GM18907 (cell line): ENCODE measurements at regions not wholly inside any gene's neighbourhood (a gene's known extent, or its start where the extent isn't known, plus 50 kb on each side); places are given as distances from the start of the nearest gene placed in this dataset.
A peak's percentile ranks its signal among the peaks of the same experiment; 100 is the strongest.

Experiments used
- ATAC-seq: cut with Tn5 transposase; IDR thresholded peaks from one replicate; pipeline ENCODE4 v1.9.1; 2021; ENCODE audit warnings: mild to moderate bottlenecking, moderate library complexity; ENCODE audit not compliant: unreplicated experiment

DNA sequence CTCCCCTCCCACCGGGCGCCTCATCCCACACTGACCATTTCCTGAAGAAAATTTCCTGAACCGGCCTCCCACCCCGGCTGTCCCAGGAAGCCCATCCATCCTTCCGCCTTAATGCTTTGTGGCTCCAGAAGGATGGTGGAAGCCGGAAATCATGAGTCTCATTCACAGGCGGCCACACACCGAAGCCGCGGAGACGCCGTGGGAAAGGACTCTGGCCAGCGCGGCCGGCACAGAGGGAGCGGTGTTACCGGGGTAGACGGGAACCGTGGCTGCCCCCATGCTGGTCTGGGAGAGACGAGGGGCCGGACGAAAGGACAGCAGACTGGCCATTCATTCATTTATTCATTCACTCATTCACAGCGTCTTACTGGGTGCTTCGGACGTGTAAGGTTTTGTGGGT, 326.8 kb downstream of the SEC14L1 start:
- no peak for ATAC-seq

DNA sequence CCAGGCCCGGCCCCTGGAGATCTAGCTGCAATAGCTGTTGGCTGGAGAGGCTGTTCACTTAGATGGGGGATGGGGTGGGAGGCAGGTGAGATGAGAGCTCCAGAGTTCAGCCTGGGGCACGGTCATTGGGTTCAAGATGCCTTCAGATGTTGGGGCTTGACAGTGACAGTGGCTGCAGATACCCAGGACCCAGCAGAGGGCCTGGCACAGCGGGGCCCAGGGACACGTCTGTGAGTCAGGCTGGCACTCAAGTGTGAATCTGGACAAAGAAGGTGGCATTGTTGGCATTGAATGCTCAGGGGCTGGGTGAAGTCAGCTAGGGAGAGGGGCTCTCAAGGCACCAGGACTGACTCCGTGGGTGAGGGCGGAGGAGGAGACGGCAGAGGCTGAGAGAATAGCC, 328.1 kb downstream of the SEC14L1 start:
- ATAC-seq: no peak

DNA sequence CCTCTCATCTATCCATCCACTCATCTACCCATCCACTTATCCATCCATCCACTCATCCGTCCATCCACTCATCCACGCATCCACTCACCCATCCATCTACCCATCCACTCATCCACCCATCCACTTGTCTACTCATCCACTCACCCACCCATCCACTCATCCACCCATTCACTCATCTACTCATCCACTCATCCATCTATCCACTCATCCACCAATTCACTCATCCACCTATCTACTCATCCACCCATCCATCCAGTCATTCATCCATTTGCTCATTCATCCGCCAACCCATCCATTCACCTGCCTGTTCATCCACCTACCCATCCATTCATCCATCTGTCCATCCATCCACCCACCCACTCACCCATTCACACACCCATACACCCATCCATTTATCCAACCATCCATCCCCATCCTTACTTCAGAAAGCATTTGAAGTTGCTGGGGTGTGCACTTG, 329.6 kb downstream of the SEC14L1 start:
- ATAC-seq: no peak

DNA sequence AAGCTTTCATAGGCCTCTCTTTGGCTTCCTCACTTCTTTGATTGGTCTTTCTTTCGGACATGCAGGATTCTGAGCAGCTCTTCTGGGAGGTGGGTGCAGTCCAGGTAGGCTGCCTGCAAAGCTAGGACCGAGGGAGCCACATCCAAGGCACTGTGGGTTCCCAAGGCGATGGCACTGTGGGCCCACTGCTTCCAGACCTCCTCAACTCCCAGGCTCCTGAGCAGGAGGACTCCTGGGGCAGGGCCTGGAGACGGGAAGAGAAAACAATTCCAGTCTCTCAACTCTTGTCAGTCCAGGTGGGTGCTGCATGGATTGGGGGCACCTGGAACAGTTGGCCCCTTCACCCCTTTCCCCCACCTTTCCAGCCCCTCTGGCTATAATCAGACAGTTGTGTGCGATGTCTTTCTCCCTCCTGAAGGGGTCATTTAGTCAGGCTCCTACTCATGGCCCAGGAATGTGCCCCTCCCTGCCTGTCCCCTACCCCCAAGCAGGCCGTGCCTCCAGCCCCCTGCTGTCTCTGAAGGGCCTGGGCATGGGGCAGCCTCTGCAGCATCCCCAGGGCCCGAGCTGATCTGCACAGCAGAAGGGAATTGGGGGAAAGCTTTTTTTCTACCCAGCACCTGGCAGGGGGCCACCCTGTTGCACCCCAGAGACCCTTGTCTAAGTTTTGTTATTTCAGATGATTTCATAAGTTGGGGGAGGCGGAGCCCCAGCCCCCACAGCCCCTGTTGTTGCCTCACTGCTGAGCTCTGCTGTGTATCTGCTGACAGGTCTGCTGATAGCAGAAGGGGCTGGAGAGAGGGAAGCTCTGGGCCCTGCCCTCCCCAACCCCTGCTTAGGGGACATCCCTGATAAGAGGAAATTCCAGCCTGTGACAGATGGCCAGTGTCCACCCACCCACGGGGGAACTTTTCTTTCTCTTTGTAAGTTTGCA, 330.3 kb downstream of the SEC14L1 start:
- ATAC-seq: no peak

DNA sequence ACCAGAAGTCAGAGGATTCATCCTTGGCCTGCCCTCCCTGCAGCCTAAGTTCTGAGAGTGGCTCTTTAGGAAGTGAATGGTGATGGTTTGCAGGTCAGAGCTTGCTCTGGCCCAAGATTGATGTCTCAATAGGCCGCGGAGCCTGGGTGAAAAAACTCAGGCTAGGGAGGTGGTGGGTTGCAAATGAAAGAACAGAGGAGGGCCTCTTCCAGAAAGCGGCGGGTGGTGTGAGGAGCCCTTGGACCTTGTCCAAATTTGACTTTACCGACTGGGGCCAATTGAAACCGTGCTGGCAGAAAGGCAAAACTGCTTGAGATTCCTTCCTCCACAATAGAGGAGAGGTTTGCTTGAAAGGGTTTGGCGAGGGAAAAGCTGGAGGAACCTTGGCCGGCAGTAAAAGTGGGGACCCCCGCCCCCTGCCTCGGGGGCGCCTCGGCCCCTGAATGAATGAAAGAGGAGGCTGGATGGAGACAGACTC, 331.3 kb downstream of the SEC14L1 start:
- no peak for ATAC-seq

DNA sequence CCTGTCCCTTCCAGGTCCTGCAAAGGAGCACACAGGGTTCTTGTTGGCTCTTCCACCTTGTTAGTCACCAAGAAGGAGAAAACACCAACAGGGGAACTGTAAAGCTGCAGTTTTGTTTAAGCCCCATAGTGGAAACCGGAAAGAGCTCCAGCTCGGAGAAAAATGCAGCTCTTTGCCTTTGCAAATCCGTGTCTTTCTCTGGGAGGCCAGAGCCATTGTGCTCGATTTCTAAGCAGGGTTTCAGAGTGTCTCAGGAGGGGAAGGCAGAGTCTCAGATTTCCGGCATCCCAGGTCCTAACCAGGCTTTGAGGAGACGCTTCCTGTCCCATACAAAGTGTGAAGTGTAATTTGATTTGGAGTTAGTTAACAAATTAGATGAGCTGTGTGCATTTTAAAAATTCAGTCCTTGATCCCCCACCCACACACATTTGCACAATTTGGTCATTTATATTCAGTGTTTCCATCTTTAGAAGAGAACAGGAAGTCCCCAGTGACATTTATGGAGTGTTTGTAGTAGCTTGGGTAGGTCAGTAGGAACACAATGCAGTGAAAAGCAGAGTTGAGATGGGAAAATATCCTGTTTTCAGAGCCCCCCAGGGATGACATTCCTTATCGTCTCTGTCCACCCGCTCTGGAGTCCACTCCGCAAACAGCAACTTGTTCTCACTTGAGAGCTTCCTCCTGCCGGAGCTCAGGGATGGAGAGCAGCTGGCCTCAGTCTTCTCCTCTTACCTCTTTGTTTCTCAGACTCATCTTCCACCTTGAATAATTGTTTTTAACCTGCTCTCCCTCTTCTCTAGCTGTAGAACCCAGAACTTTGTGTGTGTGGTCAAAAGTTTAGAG, 331.9 kb downstream of the SEC14L1 start:
- ATAC-seq: no peak

DNA sequence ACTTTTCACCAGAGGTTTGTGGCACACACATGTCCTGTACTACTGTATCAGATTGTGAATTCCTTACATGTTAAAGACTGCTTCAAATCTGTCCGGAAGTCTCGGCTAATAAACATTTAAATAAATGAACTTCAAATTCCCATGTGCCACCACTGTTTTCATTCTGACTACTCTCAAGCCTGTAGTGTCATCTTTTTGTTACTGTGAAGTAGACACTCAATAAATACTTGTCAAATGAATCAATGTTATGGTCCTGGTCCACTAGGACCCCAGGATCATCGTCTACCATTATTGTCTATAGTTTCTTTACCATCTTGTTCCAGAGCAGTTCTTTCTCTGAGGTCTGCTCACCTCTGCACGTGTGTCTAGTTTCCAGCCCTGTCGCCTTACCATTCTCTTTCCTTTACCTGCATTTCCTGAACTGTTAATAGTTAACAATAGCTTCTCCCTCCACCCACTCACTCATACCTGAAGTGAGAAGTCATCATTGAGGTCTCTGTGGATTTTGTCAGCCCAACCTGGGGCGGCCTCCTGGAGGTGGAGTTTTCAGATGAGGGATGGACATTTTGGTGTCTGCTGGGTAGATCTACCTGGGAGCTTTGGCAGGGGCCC, 333.0 kb downstream of the SEC14L1 start:
- peak; percentile 32 for ATAC-seq

DNA sequence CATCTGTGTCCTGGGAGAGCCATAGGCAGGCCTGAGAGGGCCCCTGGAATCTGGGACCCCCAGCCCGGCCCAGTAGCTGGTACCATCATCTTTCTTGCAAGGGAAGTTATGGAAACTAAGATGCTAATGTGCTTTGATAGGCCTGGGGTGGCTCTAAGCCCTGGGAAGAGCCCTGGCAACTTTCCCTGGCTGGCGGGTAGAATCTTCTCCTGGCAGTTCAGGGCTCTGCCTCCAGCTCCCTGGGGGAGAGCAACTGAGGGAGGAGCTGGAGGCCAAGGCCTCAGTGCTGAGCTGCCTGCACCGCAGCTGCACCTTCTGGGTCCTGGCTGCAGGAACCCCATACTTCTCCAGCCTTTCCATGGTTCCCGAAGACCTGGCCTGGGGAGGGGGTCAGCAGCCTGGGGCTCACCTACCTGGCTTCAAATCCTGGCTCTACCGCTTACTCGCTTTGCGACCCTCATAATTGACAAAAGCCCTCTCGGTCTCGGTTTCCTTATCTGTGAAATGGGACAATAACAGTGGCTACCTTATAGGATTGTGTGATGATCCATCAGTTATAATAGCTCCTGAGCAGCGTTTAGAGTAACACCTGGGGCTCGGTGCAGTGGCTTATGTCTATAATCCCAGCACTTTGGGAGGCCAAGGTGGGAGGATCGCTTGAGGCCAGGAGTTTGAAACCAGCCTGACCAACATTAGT, 333.7 kb downstream of the SEC14L1 start:
- no peak for ATAC-seq

DNA sequence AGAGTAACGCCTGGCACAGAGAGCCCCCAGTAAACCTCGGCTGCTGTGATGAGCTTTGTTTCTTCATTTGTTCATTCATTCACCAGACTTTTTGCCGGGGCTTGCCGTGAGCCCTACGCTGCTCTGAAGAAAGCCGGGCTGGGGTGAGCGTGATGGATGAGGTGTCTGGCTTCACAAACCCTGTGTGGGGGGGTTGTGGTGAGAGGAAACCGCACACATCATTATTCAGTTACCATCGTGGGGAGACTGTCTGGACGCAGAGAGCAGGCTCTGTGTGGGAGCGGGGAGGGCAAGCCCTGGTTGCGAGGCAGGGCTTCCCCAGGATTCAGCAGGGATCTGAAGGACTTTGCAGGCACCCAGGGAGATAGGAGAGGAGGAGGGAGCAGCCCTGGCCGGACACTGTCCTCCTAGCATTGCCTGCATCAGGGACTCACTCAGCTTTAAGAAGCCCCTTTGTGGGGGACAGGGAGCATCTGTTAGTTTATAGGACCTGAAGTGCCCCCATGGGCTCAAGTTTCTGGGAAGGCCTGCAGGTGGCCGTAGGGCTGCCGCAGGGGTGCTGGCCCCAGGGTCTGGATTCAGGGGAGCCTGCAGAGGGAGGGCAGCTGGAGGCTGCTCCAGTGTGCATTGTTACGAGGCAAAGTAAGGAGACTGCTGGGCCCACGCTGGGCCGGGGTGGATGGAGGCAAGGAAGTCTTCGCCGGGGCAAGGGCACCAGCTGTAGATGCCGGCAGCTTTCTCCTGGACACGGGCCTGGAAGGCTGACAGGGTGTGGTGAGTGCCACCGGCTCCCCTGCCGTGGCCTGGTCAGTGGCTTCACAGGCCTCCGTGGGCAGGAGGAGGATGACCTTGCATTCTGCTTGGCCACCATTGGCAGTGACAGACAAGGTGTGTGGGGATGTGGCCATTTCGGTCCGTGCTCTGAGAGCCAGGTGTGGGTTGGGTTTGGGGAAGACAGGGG, 334.5 kb downstream of the SEC14L1 start:
- peak; percentile 41 for ATAC-seq

DNA sequence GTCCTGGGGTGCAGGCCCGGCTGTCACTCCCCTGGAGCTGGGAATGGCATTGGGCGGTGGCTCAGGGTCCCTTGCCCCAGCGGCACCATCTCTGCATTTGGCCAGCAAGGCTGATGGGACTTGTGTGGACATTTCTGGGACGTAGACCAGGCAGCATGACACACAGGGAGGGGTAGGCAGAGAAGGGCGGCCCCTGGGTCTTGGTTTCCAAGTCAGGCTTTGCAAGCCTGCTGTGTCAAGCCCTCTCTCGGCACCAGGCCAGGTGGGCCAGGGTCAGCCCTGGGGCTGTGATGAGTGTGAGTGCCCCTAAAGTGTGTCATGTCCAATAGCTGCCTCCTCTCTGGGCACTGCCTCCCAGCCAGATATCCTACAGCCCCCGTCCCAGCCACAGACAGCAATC, 335.2 kb downstream of the SEC14L1 start:
- no peak for ATAC-seq

DNA sequence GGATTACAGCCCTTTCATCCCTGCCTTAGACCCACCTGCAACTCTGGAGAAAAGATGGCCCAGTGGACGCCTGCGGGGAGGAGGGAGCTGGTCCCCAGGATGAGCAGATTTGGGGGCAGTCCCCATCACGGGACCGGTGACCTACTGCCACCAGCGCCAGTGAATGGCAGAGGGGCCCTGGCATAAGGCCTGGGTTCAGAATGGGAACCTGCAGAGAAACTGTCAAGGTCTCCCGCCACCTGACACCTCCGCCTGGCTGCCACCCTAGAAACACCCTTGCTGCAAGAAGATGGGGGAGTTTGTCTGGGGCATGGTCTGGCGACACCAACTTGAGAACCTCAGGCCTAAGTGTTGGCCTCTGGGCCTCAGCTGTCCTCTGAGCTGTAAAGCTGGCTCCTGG, 335.7 kb downstream of the SEC14L1 start:
- ATAC-seq: no peak

DNA sequence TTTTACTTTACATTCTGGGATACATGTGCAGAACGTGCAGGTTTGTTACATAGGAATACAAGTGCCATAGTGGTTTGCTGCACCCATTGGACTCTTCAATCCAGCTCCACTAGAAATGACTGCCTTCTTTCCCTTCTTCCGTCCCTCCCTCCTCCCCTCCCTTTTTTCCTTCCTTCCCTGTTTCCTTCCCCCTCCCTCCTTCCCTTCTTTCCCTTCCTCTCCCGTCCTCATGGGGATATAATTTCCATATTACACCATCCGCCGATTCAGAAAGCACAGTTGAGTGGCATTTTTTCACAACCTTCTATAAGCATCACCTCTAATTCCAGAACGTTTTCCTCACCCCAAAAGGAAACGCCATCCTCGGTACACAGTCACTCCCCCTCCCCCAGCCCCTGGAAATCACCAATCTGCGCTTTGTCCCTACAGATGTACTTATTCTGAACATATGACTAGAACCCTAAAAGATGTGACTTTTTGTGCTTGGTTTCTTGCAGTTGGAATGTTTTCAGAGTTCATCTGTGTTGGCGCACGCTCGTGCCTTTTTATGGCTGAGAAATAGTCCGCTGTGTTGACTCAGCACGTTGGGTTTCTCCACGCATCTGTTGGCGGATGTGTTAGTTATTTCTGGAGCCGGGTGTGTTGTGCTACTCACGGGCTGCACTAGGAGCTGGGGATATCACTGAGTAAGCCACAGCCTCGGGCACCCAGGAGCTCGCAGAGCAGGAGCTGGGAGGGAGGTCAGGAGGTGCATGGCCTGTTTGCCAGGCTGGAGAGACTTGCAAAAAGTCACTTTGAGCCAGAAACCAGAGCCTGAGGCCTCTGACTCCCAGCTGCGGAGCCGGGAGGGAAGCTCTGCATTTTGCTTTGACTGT, 336.4 kb downstream of the SEC14L1 start:
- no peak for ATAC-seq

DNA sequence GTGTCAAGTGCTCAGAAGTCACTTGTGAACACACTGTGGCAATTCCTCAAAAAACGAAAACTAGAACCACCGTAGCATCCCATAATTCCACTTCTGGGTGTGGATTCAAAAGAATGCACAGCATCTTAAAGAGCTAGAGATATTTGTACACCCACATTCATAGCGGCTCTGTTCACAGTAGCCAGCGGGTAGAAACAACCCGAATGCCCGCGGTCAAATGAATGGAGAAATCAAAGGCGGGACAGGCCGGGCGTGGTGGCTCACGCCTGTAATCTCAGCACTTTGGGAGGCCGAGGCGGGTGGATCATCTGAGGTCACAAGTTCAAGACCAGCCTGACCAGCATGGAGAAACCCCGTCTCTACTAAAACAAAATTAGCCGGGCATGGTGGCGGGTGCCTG, 337.5 kb downstream of the SEC14L1 start:
- no peak for ATAC-seq

DNA sequence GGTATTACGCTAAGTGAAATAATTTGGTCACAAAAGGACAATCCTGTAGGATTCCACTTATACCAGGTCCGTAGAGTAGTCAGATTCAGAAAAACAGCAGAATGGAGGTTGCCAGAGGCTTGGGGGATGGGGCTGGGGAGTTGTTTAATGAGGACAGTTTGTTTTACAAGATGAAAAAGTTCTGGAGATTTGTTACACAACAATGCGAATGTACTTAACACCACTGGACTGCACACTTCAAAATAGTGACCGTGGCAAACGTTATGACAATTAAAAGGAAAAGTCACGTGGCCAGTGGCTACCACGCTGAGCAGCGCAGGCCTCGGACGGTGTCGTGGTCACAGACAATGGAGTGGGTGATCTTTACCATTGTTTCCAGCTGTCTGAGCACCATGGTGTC, 338.1 kb downstream of the SEC14L1 start:
- no peak for ATAC-seq

DNA sequence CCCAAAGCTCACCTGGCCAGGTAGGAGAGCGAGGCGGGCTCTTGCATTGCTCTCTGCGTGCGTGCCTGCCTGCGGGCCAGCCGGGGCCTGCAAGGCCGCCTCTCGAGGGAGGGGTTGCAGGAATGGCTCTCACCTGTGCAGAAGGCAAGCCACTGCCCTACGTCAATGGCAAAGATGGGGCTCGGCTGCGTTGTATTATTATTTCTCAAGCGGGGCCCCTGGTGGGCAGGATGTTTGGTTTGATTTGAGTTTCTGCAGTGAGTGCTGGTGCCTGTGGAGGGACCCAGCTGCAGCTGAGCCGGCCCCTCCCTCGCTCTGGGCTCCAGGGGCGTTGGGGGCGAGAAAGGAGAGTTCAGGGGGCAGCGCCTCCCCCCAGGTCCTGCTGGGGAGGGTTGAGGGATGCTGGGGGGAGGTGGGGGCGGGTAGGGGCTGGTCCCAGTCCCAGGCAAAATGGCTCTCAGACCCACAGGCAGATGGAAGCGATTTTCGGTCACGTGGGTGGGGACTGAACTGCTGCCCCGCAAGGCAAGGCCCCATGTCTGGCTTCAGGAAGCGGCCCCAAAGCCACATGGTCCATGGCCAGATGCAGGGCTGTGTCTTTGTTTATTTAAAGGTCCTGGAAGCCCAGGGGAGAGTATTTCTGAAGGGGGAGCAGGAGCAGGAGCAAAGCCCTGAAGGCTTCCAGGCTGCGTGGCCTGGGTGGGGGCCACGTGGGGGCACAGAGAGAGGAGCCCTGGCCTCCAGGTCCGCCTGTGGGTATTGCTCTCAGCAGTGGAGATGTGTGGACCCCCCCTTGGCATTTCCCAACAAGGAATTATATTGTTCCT, 338.8 kb downstream of the SEC14L1 start:
- no peak for ATAC-seq

DNA sequence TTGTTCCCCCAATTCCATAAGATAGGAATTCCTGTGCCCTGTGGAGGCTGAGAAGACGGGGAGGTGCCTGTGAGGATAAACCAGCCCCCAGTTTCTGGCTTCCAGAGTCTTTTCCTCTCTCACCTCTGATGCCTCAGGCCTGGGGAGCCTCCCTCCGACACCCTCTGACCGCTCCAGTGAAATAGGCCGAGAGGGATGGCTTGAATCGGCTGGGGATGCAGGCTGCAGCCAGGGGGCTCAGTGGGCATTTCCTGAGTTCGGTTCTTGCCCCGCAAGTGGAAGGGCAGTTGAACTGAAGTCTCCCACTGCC, 339.4 kb downstream of the SEC14L1 start:
- ATAC-seq: no peak

DNA sequence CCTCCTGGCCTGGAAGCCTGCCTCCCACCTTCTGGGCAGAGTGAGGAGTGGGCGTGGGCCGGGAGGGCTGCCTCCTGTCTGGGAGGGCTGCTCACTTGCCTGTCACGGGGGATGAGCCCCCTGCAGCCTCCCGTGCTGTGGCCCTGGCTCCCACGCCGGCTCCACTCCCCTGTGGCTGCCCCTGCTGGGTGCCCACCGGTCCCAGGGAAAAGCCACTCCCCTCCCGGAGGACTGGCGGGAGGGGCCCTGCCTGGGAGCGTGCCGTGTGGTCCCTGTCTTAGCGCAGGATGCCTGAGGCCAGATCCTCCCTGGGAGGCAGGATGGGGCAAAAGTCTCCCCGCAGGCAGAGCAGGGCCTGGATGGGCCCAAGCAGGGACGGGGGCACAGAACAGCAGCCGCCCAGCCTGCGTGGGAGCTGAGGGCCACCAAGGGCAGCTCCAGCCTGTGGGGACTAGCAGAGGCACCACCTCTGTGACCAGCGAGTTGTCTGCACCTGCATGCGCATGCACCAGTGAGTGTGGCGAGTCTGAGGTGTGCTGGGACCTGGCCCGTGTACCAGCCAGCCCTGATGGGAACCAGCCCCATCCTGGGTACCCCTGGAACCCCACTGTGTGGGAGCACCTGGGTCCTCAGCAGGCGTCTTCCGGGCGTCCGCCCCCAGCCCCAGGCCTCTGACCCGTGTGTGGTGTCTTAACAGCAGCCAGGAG, 339.9 kb downstream of the SEC14L1 start:
- ATAC-seq: no peak
